ENCODE measurements at regions not wholly inside any gene's neighbourhood (a gene's known extent, or its start where the extent isn't known, plus 50 kb on each side); places are given as distances from the start of the nearest gene placed in this dataset.
"Not testable (repeated sequence)": the region's sequence is repeated elsewhere in the genome, so short reads cannot be mapped to it uniquely, and the experiment has no call there.

- TF ChIP-seq POLR2A, CTCF (IDR thresholded peaks at IDR 0.05): not testable (repeated sequence)
Measured at GRCh38 chr10:46780164-46780563, 131.1 kb upstream of the PTPN20 start.
